A549 (cell line): ENCODE measurements at regions not wholly inside any gene's neighbourhood (a gene's known extent, or its start where the extent isn't known, plus 50 kb on each side); places are given as distances from the start of the nearest gene placed in this dataset.
A peak's percentile ranks its signal among the peaks of the same experiment; 100 is the strongest.

Experiments
- ATAC-seq, 2 experiments: fragments of 200-7000 bp in 1 of 2; fragments of >200 bp in 1 of 2; cut with Nextera tagmentation in 1 of 2; cut with Tn5 transposase in 1 of 2; 3 replicates each; pipeline versions ENCODE4 v1.8.0 to v1.9.1; 2018 to 2020; ENCODE audit warnings: mild to moderate bottlenecking in 1 of 2, moderate library complexity in 1 of 2
- CTCF ChIA-PET: fragments of 300-600 bp; sonication (Branson Sonifier 250); formaldehyde crosslinking; extraction: SDS; loops from one replicate; lab custom pipeline; 2021; ENCODE audit warnings: antibody characterized with exemption, inconsistent platforms; lab: Yijun Ruan, JAX
- POLR2A ChIA-PET: fragments of 350-600 bp; formaldehyde crosslinking; extraction: SDS; loops from one replicate; lab custom pipeline; 2021; ENCODE audit warnings: antibody characterized with exemption, inconsistent platforms; lab: Yijun Ruan, JAX
- DNase-seq, 2 experiments: peaks; one replicate each; pipeline versions ENCODE4 v3.0.0 to v3.0.0-alpha.2; 2011 to 2016; ENCODE audit warnings: low read depth in 1 of 2, low spot score in 1 of 2
- FAIRE-seq: peaks from 2 replicates; lab custom pipeline; 2011; peaks lifted over from hg19 to GRCh38; lab: Jason Lieb, UNC
- H3K27ac ChIP-seq, 2 experiments: fragments of >200 bp; sonication (Bioruptor Twin); formaldehyde crosslinking; 3 replicates each; pipeline ENCODE4 v1.5.1; 2016 to 2017
- H3K4me1 ChIP-seq: fragments of >200 bp; sonication (Bioruptor Twin); formaldehyde crosslinking; 3 replicates; pipeline ENCODE4 v1.6.1; 2016
- H3K4me2 ChIP-seq: fragments of >200 bp; sonication (Bioruptor Twin); formaldehyde crosslinking; 3 replicates; pipeline ENCODE4 v1.6.1; 2016
- H3K4me3 ChIP-seq: fragments of >200 bp; sonication (Bioruptor Twin); formaldehyde crosslinking; 3 replicates; pipeline ENCODE4 v1.5.1; 2016
- H3K9me3 ChIP-seq: fragments of >200 bp; sonication (Bioruptor Twin); formaldehyde crosslinking; 3 replicates; pipeline ENCODE4 v1.6.1; 2016
- CHD4 ChIP-seq: fragments of 200-600 bp; sonication (generic); IDR thresholded peaks from 2 replicates; pipeline ENCODE4 v1.6.1; 2016; ENCODE audit warnings: antibody characterized with exemption, mild to moderate bottlenecking, borderline replicate concordance
- CTCF ChIP-seq: fragments of >200 bp; sonication (Bioruptor Twin); formaldehyde crosslinking; IDR thresholded peaks from 3 replicates; pipeline ENCODE4 v1.5.1; 2016
- EHMT2 ChIP-seq: fragments of 200-600 bp; sonication (generic); IDR thresholded peaks from 2 replicates; pipeline ENCODE4 v1.6.1; 2016; ENCODE audit warnings: antibody characterized with exemption, low read depth, mild to moderate bottlenecking, moderate library complexity
- EP300 ChIP-seq, 2 experiments: fragments of >200 bp; sonication (Bioruptor Twin); formaldehyde crosslinking; IDR thresholded peaks; 2 replicates in 1 of 2; 3 replicates in 1 of 2; pipeline ENCODE4 v1.6.1; 2016 to 2017
- FOSB ChIP-seq: fragments of 250-450 bp; sonication (Bioruptor Pico); IDR thresholded peaks from 2 replicates; pipeline ENCODE4 v1.5.0; 2020; ENCODE audit warnings: mild to moderate bottlenecking, moderate library complexity
- FOXS1 ChIP-seq: fragments of 250-450 bp; sonication (Bioruptor Pico); IDR thresholded peaks from 2 replicates; pipeline ENCODE4 v1.5.0; 2020; ENCODE audit warnings: mild to moderate bottlenecking, moderate library complexity
- HEYL ChIP-seq: fragments of 250-450 bp; sonication (Bioruptor Pico); IDR thresholded peaks from 2 replicates; pipeline ENCODE4 v1.8.0; 2021; ENCODE audit warnings: mild to moderate bottlenecking, moderate library complexity
- HOXA7 ChIP-seq: fragments of 250-450 bp; sonication (Bioruptor Pico); IDR thresholded peaks from 2 replicates; pipeline ENCODE4 v1.5.0; 2020; ENCODE audit warnings: mild to moderate bottlenecking, moderate library complexity
- HOXB13 ChIP-seq: fragments of 250-450 bp; sonication (Bioruptor Pico); IDR thresholded peaks from 2 replicates; pipeline ENCODE4 v1.5.0; 2020; ENCODE audit warnings: low read depth, mild to moderate bottlenecking, moderate library complexity
- HOXB5 ChIP-seq: fragments of 250-450 bp; sonication (Bioruptor Pico); IDR thresholded peaks from 2 replicates; pipeline ENCODE4 v1.5.0; 2020; ENCODE audit warnings: mild to moderate bottlenecking, moderate library complexity
- JUNB ChIP-seq: fragments of >200 bp; sonication (Bioruptor Twin); formaldehyde crosslinking; IDR thresholded peaks from 2 replicates; pipeline ENCODE4 v1.6.1; 2016
- KDM1A ChIP-seq: fragments of 200-600 bp; sonication (generic); IDR thresholded peaks from 2 replicates; pipeline ENCODE4 v1.6.1; 2016; ENCODE audit warnings: low read depth, mild to moderate bottlenecking
- KDM5A ChIP-seq: fragments of 200-600 bp; sonication (generic); IDR thresholded peaks from 2 replicates; pipeline ENCODE4 v1.6.1; 2016; ENCODE audit warnings: antibody characterized with exemption, mild to moderate bottlenecking
- MAZ ChIP-seq: fragments of 150-350 bp; IDR thresholded peaks from 2 replicates; pipeline ENCODE4 v1.6.1; 2014; ENCODE audit warnings: antibody characterized with exemption, low read depth, low read length, borderline replicate concordance
- PBX3 ChIP-seq: IDR thresholded peaks from 2 replicates; pipeline ENCODE4 v1.6.1; 2012
- POLR2A ChIP-seq: IDR thresholded peaks from 2 replicates; pipeline ENCODE4 v1.6.1; 2012; ENCODE audit warnings: mild to moderate bottlenecking, low read length
- POLR2AphosphoS2 ChIP-seq: conservative IDR thresholded peaks from 2 replicates; pipeline ENCODE4 v1.6.1; 2012; ENCODE audit warnings: low read length, improper control_type of control experiment, inconsistent platforms
- SMC3 ChIP-seq: fragments of >200 bp; sonication (Bioruptor Twin); formaldehyde crosslinking; IDR thresholded peaks from 3 replicates; pipeline ENCODE4 v1.6.1; 2018; ENCODE audit warnings: inconsistent platforms
- SREBF2 ChIP-seq: fragments of 450-650 bp; IDR thresholded peaks from 2 replicates; pipeline ENCODE4 v1.6.1; 2014; ENCODE audit warnings: mild to moderate bottlenecking, moderate library complexity
- TFCP2L1 ChIP-seq: fragments of 250-450 bp; sonication (Bioruptor Pico); IDR thresholded peaks from 2 replicates; pipeline ENCODE4 v1.5.0; 2021; ENCODE audit warnings: mild to moderate bottlenecking
- TP53 ChIP-seq: fragments of 250-450 bp; sonication (Bioruptor Pico); IDR thresholded peaks from 2 replicates; pipeline ENCODE4 v1.5.0; 2021; ENCODE audit warnings: mild to moderate bottlenecking, moderate library complexity
- ZC3H11A ChIP-seq: fragments of 450-650 bp; IDR thresholded peaks from 2 replicates; pipeline ENCODE4 v1.6.1; 2014; ENCODE audit warnings: antibody characterized with exemption, mild to moderate bottlenecking
- WGBS: methylation state at CpG from one replicate; pipeline ENCODE4 v1.1.6; 2017; ENCODE audit errors: missing lambda C conversion rate; 5-methylcytosine and 5-hydroxymethylcytosine counted together
- TF ChIP-seq, protein P1 (sequence below): fragments of >200 bp; sonication (Bioruptor Twin); formaldehyde crosslinking; IDR thresholded peaks from 3 replicates; pipeline ENCODE4 v1.6.1; 2016
- TF ChIP-seq, protein P2 (sequence below): fragments of 200-600 bp; sonication (generic); IDR thresholded peaks from 2 replicates; pipeline ENCODE4 v1.6.1; 2016; ENCODE audit warnings: antibody characterized with exemption, mild to moderate bottlenecking, moderate library complexity

DNA sequence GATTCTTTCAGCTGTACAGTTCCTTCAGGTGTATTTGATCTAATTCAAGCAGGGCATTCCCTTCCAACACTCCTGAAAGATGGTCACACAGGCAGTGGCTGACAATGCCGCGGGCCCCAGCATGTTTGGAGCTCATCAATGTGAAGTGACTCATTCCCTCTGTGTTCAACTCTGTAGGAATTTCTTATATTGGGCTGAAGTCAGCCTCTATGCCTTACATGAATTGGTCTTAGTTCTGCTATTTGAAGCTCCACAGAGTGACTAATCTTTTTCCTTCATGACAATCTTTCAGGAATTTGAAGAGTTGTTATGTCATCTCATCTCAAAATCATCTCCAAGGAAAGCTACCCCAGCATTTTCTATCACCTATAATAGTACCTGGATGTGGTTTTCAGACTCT is 142.5 kb upstream of the C2CD4B start:
- no peak overlapping the region for H3K4me2 ChIP-seq
- POLR2A ChIA-PET, result interaction anchor here (1.0 kb wide), 1 partner anchor 247 kb away, joined by 3 read pairs; the partner anchor contains the start of gene VPS13C
- 62% methylated on average over 2 of the region's 2 CpGs for WGBS
- peaks cover 21% of the 10 kb centered on the region for H3K9me3 ChIP-seq
- H3K27ac ChIP-seq, result no peak overlapping the region
- H3K4me1 ChIP-seq, result no peaks in the 10 kb centered on the region
- DNase-seq (no peak), FAIRE-seq (no peak)
- CTCF ChIA-PET, result interaction anchor here (0.8 to 3.0 kb wide), 52 partner anchors 9 to 474 kb away, joined by 3 to 43 read pairs (median 5); partner anchors contain the start of genes C2CD4A, C2CD4B and VPS13C
- H3K4me3 ChIP-seq, result no peak overlapping the region
- TF ChIP-seq JUNB, result no peak
- TF ChIP-seq FOXS1, result no peak
- no peak for TF ChIP-seq POLR2A
- TF ChIP-seq CTCF, result no peak
- no peak for TF ChIP-seq HOXB13
- no peak for TF ChIP-seq HEYL
- TF ChIP-seq EP300 (IDR thresholded peaks at IDR 0.05), result no peak
- TF ChIP-seq SREBF2, result no peak
- no peak for TF ChIP-seq SMC3
- TF ChIP-seq, protein P1, sequence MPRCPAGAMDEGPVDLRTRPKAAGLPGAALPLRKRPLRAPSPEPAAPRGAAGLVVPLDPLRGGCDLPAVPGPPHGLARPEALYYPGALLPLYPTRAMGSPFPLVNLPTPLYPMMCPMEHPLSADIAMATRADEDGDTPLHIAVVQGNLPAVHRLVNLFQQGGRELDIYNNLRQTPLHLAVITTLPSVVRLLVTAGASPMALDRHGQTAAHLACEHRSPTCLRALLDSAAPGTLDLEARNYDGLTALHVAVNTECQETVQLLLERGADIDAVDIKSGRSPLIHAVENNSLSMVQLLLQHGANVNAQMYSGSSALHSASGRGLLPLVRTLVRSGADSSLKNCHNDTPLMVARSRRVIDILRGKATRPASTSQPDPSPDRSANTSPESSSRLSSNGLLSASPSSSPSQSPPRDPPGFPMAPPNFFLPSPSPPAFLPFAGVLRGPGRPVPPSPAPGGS, result no peak
- TF ChIP-seq, protein P2, sequence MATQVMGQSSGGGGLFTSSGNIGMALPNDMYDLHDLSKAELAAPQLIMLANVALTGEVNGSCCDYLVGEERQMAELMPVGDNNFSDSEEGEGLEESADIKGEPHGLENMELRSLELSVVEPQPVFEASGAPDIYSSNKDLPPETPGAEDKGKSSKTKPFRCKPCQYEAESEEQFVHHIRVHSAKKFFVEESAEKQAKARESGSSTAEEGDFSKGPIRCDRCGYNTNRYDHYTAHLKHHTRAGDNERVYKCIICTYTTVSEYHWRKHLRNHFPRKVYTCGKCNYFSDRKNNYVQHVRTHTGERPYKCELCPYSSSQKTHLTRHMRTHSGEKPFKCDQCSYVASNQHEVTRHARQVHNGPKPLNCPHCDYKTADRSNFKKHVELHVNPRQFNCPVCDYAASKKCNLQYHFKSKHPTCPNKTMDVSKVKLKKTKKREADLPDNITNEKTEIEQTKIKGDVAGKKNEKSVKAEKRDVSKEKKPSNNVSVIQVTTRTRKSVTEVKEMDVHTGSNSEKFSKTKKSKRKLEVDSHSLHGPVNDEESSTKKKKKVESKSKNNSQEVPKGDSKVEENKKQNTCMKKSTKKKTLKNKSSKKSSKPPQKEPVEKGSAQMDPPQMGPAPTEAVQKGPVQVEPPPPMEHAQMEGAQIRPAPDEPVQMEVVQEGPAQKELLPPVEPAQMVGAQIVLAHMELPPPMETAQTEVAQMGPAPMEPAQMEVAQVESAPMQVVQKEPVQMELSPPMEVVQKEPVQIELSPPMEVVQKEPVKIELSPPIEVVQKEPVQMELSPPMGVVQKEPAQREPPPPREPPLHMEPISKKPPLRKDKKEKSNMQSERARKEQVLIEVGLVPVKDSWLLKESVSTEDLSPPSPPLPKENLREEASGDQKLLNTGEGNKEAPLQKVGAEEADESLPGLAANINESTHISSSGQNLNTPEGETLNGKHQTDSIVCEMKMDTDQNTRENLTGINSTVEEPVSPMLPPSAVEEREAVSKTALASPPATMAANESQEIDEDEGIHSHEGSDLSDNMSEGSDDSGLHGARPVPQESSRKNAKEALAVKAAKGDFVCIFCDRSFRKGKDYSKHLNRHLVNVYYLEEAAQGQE, result no peak
- TF ChIP-seq HOXB5, result no peak
- TF ChIP-seq MAZ, result no peak
- TF ChIP-seq EHMT2, result no peak
- no peak for TF ChIP-seq KDM5A
- TF ChIP-seq ZC3H11A, result no peak
- TF ChIP-seq, all 56 proteins: peak for 0
- ATAC-seq, result peak; percentile 44 to 60; a peak in 4 of 6 replicates

GRCh38 chr15:62316413-62317060 is 151.5 kb upstream of the C2CD4B start:
- Histone ChIP-seq H3K4me1 (no peaks in the 10 kb centered on the region), H3K9me3 (peaks cover 39% of the 10 kb centered on the region), H3K4me3 (no peak overlapping the region), H3K27ac (no peak overlapping the region), H3K4me2 (no peak overlapping the region)
- ATAC-seq, result peak; percentile 54 to 80
- peak; percentile 32 for FAIRE-seq
- POLR2A ChIA-PET, result no interaction called here
- WGBS, result 6% methylated on average over 2 of the region's 2 CpGs
- CTCF ChIA-PET, result interaction anchor here (0.6 to 2.1 kb wide), 3 partner anchors 9 to 62 kb away, joined by 3 to 17 read pairs (median 4); no protein-coding TSS in a partner anchor
- no peak for DNase-seq
- TF ChIP-seq, protein P2, result no peak
- TF ChIP-seq SMC3, result no peak
- no peak for TF ChIP-seq TFCP2L1
- TF ChIP-seq FOSB, result no peak
- no peak for TF ChIP-seq HOXB13
- no peak for TF ChIP-seq KDM1A
- no peak for TF ChIP-seq JUNB
- TF ChIP-seq CHD4, result no peak
- TF ChIP-seq POLR2AphosphoS2, result no peak
- no peak for TF ChIP-seq TP53 (CRISPR knock-in tag)
- TF ChIP-seq PBX3, result no peak
- TF ChIP-seq HOXA7, result no peak
